H1 (cell line): ENCODE measurements at regions not wholly inside any gene's neighbourhood (a gene's known extent, or its start where the extent isn't known, plus 50 kb on each side); places are given as distances from the start of the nearest gene placed in this dataset.

Source experiments
- CTCF ChIA-PET: fragments of 300-600 bp; sonication (Branson Sonifier 250); formaldehyde crosslinking; loops from one replicate; lab custom pipeline; 2021; ENCODE audit not compliant: partially characterized antibody; lab: Charles Lee
- POLR2A ChIA-PET: fragments of 300-600 bp; sonication (Branson Sonifier 250); formaldehyde crosslinking; loops from one replicate; lab custom pipeline; 2021; ENCODE audit warnings: inconsistent platforms; ENCODE audit not compliant: partially characterized antibody; lab: Charles Lee
- DNase-seq, 2 experiments: peaks; one replicate each; pipeline versions ENCODE4 v3.0.0 to v3.0.0-alpha.2; 2010 to 2022; ENCODE audit warnings: low spot score in 2 of 2, low read depth in 1 of 2, mixed read lengths in 1 of 2
- FAIRE-seq: peaks from 2 replicates; lab custom pipeline; 2011; peaks lifted over from hg19 to GRCh38; lab: Jason Lieb, UNC
- H2AFZ ChIP-seq: 2 replicates; pipeline ENCODE4 v1.8.1; 2012; ENCODE audit warnings: low read length, inconsistent platforms
- H2AK5ac ChIP-seq: 2 replicates; pipeline ENCODE4 v1.6.1; 2013; ENCODE audit warnings: low read depth, low read length
- H2BK120ac ChIP-seq: replicated peaks from 2 replicates; pipeline ENCODE3; 2013; ENCODE audit warnings: low read depth, low read length, inconsistent platforms
- H2BK12ac ChIP-seq: 2 replicates; pipeline ENCODE4 v1.6.1; 2013; ENCODE audit warnings: low read depth, low read length
- H2BK15ac ChIP-seq: 2 replicates; pipeline ENCODE4 v1.6.1; 2013; ENCODE audit warnings: low read length
- H2BK20ac ChIP-seq: 2 replicates; pipeline ENCODE4 v1.6.1; 2013; ENCODE audit warnings: low read length
- H2BK5ac ChIP-seq: 2 replicates; pipeline ENCODE4 v1.6.1; 2013; ENCODE audit warnings: low read depth, low read length
- H3K14ac ChIP-seq: 2 replicates; pipeline ENCODE4 v1.6.1; 2013; ENCODE audit warnings: inconsistent platforms; ENCODE audit not compliant: insufficient read length
- H3K18ac ChIP-seq: 2 replicates; pipeline ENCODE4 v1.6.1; 2013; ENCODE audit warnings: low read length; ENCODE audit errors: extremely low read depth
- H3K23ac ChIP-seq: 2 replicates; pipeline ENCODE4 v1.6.1; 2013; ENCODE audit warnings: inconsistent platforms; ENCODE audit not compliant: insufficient read length
- H3K23me2 ChIP-seq: 2 replicates; pipeline ENCODE4 v1.6.1; 2013; ENCODE audit warnings: low read depth, low read length
- H3K27ac ChIP-seq: 2 replicates; pipeline ENCODE4 v1.6.1; 2011; ENCODE audit warnings: low read depth, low read length, inconsistent platforms
- H3K27me3 ChIP-seq, 4 experiments: replicated peaks in 1 of 4; 1 replicate in 1 of 4; 2 replicates in 3 of 4; pipeline versions ENCODE4 v1.6.1 to v1.8.1; 2011 to 2013; ENCODE audit warnings: low read length in 3 of 4, mild to moderate bottlenecking in 3 of 4, inconsistent platforms in 2 of 4, mixed read lengths in 2 of 4, moderate library complexity in 1 of 4; ENCODE audit not compliant: control insufficient read depth in 3 of 4, insufficient read depth in 3 of 4; ENCODE audit errors: extremely low read depth in 1 of 4
- H3K36me3 ChIP-seq, 4 experiments: 2 replicates each; pipeline versions ENCODE4 v1.6.1 to v1.8.1; 2011 to 2013; ENCODE audit warnings: mild to moderate bottlenecking in 4 of 4, low read length in 3 of 4, moderate library complexity in 2 of 4, control low read depth in 1 of 4, inconsistent platforms in 1 of 4; ENCODE audit not compliant: insufficient read depth in 4 of 4, control insufficient read depth in 2 of 4
- H3K4ac ChIP-seq: replicated peaks from 2 replicates; pipeline ENCODE3; 2013; ENCODE audit warnings: low read length, low read depth, mixed read lengths, inconsistent platforms; ENCODE audit not compliant: insufficient read length
- H3K4me1 ChIP-seq, 4 experiments: replicated peaks in 1 of 4; 1 replicate in 1 of 4; 2 replicates in 3 of 4; pipeline versions ENCODE4 v1.6.1 to v1.8.1; 2011 to 2013; ENCODE audit warnings: low read length in 3 of 4, inconsistent platforms in 2 of 4, mixed read lengths in 1 of 4; ENCODE audit not compliant: insufficient read depth in 4 of 4, control insufficient read depth in 3 of 4
- H3K4me2 ChIP-seq, 2 experiments: 2 replicates each; pipeline versions ENCODE4 v1.6.1 to v1.8.1; 2011 to 2013; ENCODE audit warnings: low read depth in 2 of 2, low read length in 2 of 2, control low read depth in 1 of 2, inconsistent platforms in 1 of 2, mild to moderate bottlenecking in 1 of 2; ENCODE audit not compliant: insufficient read depth in 1 of 2
- H3K4me3 ChIP-seq, 4 experiments: fragments of 200-600, 300-600 bp in 1 of 4; sonication (generic), shearing (Covaris generic), sonication (Bioruptor Twin) in 1 of 4; 2 replicates each; pipeline versions ENCODE4 v1.5.1 to v1.8.1; 2011 to 2016; ENCODE audit warnings: low read length in 4 of 4, low read depth in 3 of 4, control low read depth in 2 of 4, inconsistent platforms in 2 of 4, mild to moderate bottlenecking in 2 of 4, mixed read lengths in 1 of 4, moderate library complexity in 1 of 4; ENCODE audit not compliant: insufficient read depth in 2 of 4; ENCODE audit errors: extremely low read depth in 1 of 4
- H3K56ac ChIP-seq: replicated peaks from 2 replicates; pipeline ENCODE3; 2013; ENCODE audit warnings: low read depth, mild to moderate bottlenecking, mixed read lengths, low read length, inconsistent platforms; ENCODE audit not compliant: insufficient read length
- H3K79me1 ChIP-seq: 2 replicates; pipeline ENCODE4 v1.6.1; 2013; ENCODE audit warnings: low read depth, low read length, control low read depth
- H3K79me2 ChIP-seq, 2 experiments: 2 replicates each; pipeline versions ENCODE4 v1.6.1 to v1.8.1; 2012 to 2013; ENCODE audit warnings: low read length in 2 of 2, mild to moderate bottlenecking in 2 of 2, inconsistent platforms in 1 of 2; ENCODE audit not compliant: insufficient read depth in 2 of 2, control insufficient read depth in 1 of 2
- H3K9ac ChIP-seq, 4 experiments: replicated peaks in 1 of 4; 1 replicate in 1 of 4; 2 replicates in 3 of 4; pipeline versions ENCODE4 v1.6.1 to v1.8.1; 2011 to 2013; ENCODE audit warnings: low read depth in 3 of 4, low read length in 3 of 4, control low read depth in 2 of 4, mild to moderate bottlenecking in 2 of 4, moderate library complexity in 2 of 4, inconsistent platforms in 1 of 4; ENCODE audit errors: extremely low read depth in 1 of 4
- H3K9me3 ChIP-seq, 2 experiments: 2 replicates each; pipeline versions ENCODE4 v1.6.1 to v1.8.1; 2012 to 2013; ENCODE audit warnings: mild to moderate bottlenecking in 2 of 2, moderate library complexity in 2 of 2, control low read depth in 1 of 2, inconsistent platforms in 1 of 2, low read depth in 1 of 2, low read length in 1 of 2, mixed read lengths in 1 of 2; ENCODE audit not compliant: insufficient read depth in 2 of 2
- H4K20me1 ChIP-seq, 2 experiments: replicated peaks in 1 of 2; 2 replicates each; pipeline versions ENCODE3 to v1.8.1; 2011 to 2013; ENCODE audit warnings: inconsistent platforms in 2 of 2, low read length in 2 of 2, mild to moderate bottlenecking in 1 of 2; ENCODE audit not compliant: insufficient read depth in 2 of 2, control insufficient read depth in 1 of 2
- H4K5ac ChIP-seq: 2 replicates; pipeline ENCODE4 v1.6.1; 2013; ENCODE audit warnings: low read length, low read depth, mixed read lengths, inconsistent platforms; ENCODE audit not compliant: insufficient read length
- H4K8ac ChIP-seq: 2 replicates; pipeline ENCODE4 v1.8.0; 2013; ENCODE audit warnings: mild to moderate bottlenecking, moderate library complexity, low read length, inconsistent platforms; ENCODE audit not compliant: insufficient read depth; ENCODE audit errors: extremely low read depth
- H4K91ac ChIP-seq: replicated peaks from 2 replicates; pipeline ENCODE3; 2013; ENCODE audit warnings: low read length, mixed read lengths, inconsistent platforms; ENCODE audit not compliant: insufficient read length
- ASH2L ChIP-seq: fragments of 200-600, 300-600 bp; sonication (generic); IDR thresholded peaks from one replicate; pipeline ENCODE4 v1.7.1; 2017; ENCODE audit warnings: low read length
- BACH1 ChIP-seq: IDR thresholded peaks from 2 replicates; pipeline ENCODE4 v1.6.1; 2012; ENCODE audit warnings: low read length, improper control_type of control experiment
- CREB1 ChIP-seq: IDR thresholded peaks from 2 replicates; pipeline ENCODE4 v1.6.1; 2012; ENCODE audit warnings: inconsistent platforms
- GTF2F1 ChIP-seq: IDR thresholded peaks from 2 replicates; pipeline ENCODE4 v1.6.1; 2012; ENCODE audit warnings: low read depth, low read length, improper control_type of control experiment, borderline replicate concordance
- POU5F1 ChIP-seq: IDR thresholded peaks from 2 replicates; pipeline ENCODE4 v1.6.1; 2011; ENCODE audit warnings: low read depth, mild to moderate bottlenecking, low read length, moderate library complexity
- SIN3A ChIP-seq, 2 experiments: IDR thresholded peaks in 1 of 2; conservative IDR thresholded peaks in 1 of 2; 2 replicates each; pipeline ENCODE4 v1.6.1; 2011 to 2012; ENCODE audit warnings: low read length in 2 of 2, improper control_type of control experiment in 1 of 2, low read depth in 1 of 2, mild to moderate bottlenecking in 1 of 2
- SUZ12 ChIP-seq: fragments of 200-600 bp; sonication (generic); IDR thresholded peaks from 2 replicates; pipeline ENCODE4 v1.6.1; 2012; ENCODE audit warnings: mild to moderate bottlenecking, inconsistent platforms, low read length, moderate library complexity, mixed read lengths
- TEAD4 ChIP-seq: IDR thresholded peaks from 2 replicates; pipeline ENCODE4 v1.6.1; 2012; ENCODE audit warnings: low read depth, low read length, inconsistent platforms, mixed read lengths
- YY1 ChIP-seq: IDR thresholded peaks from 2 replicates; pipeline ENCODE4 v1.6.1; 2011; ENCODE audit warnings: low read depth, mild to moderate bottlenecking, low read length
- WGBS, 2 experiments: shearing (Covaris generic) in 1 of 2; methylation state at CpG; one replicate each; pipeline versions ENCODE4 v1.1.6 to v1.1.7; 2013 to 2015; ENCODE audit warnings: low lambda C conversion rate in 2 of 2, mixed read lengths in 2 of 2, inconsistent platforms in 1 of 2, low coverage in 1 of 2, missing lambda C conversion rate in 1 of 2; ENCODE audit not compliant: insufficient replicate concordance in 2 of 2, insufficient coverage in 1 of 2, insufficient read length in 1 of 2; ENCODE audit errors: extremely low coverage in 1 of 2, missing lambda C conversion rate in 1 of 2; 5-methylcytosine and 5-hydroxymethylcytosine counted together

DNA sequence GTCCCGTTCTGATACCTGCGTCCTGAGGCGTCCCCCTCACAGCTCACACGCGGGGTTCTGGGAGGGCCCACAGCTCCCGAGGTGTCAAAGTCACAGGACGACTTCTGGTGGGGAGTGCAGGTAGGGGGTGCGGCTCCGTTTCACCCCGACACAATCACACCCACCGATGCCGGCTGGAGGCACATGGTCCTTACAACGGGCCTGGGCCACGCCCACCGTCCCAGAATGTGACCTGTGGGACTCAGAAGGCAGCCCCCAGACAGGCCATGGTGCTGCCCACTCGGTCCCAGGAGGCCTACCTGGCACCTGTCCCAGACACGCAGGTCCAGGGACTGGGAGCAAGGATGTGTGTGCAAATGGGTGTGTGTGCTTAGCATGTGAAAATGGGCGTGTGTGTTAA, 86.0 kb downstream of the UNCX start:
- FAIRE-seq, result no peak
- no peak overlapping the region for H3K4me2 ChIP-seq
- H2BK120ac ChIP-seq, result no peak overlapping the region
- H4K20me1 ChIP-seq, result peaks cover 0 to 3% of the 10 kb centered on the region in 2 experiments
- H4K8ac ChIP-seq, result no peak overlapping the region; the same call in 1 of the 2 replicates
- H2AK5ac ChIP-seq, result no peak overlapping the region
- WGBS, 2 experiments, result 85% methylated on average over 16 of the region's 18 CpGs; no CpG with 5 or more reads in 1 of the 2 experiments
- H3K14ac ChIP-seq, result no peak overlapping the region
- H3K23me2 ChIP-seq, result no peaks in the 10 kb centered on the region
- H3K4me1 ChIP-seq, result no peaks in the 10 kb centered on the region; a peak in 3 of 7 replicates
- no peak overlapping the region for H3K56ac ChIP-seq
- H2BK5ac ChIP-seq, result no peak overlapping the region
- ChIA-PET CTCF (no interaction called here), POLR2A (no interaction called here)
- H3K79me1 ChIP-seq, result no peaks in the 10 kb centered on the region
- no peak for DNase-seq
- no peaks in the 10 kb centered on the region for H3K36me3 ChIP-seq
- no peak overlapping the region for H2BK20ac ChIP-seq
- H2AFZ ChIP-seq, result no peak overlapping the region
- H2BK15ac ChIP-seq, result no peak overlapping the region
- no peak overlapping the region for H3K4me3 ChIP-seq
- no peak overlapping the region for H3K18ac ChIP-seq
- no peak overlapping the region for H3K23ac ChIP-seq
- no peaks in the 10 kb centered on the region for H3K27me3 ChIP-seq
- H4K5ac ChIP-seq, result no peak overlapping the region
- TF ChIP-seq YY1 (no peak), SIN3A (conservative IDR thresholded peaks at IDR 0.05 in 1 of 2, IDR thresholded peaks at IDR 0.05 in 1 of 2; ENCODE audit: low read depth in 1 of 2, low read length in 2 of 2) (no peak), TEAD4 (no peak), GTF2F1 (no peak), SUZ12 (no peak), ASH2L (no peak), BACH1 (no peak), CREB1 (no peak), POU5F1 (no peak)
- TF ChIP-seq, all 59 proteins: peak for 0
- Histone ChIP-seq H2BK12ac (no peak overlapping the region), H3K9me3 (no peaks in the 10 kb centered on the region), H3K79me2 (no peaks in the 10 kb centered on the region), H3K9ac (no peak overlapping the region), H3K4ac (no peak overlapping the region), H4K91ac (no peak overlapping the region), H3K27ac (no peak overlapping the region)
